NCI-H2029 (cell line): ENCODE measurements at regions not wholly inside any gene's neighbourhood (a gene's known extent, or its start where the extent isn't known, plus 50 kb on each side); places are given as distances from the start of the nearest gene placed in this dataset.
"Not testable (repeated sequence)": the region's sequence is repeated elsewhere in the genome, so short reads cannot be mapped to it uniquely, and the experiment has no call there.

Experiments
- DNase-seq: peaks from one replicate; lab custom pipeline; 2025; lab: John Stamatoyannopoulos, UW

DNA sequence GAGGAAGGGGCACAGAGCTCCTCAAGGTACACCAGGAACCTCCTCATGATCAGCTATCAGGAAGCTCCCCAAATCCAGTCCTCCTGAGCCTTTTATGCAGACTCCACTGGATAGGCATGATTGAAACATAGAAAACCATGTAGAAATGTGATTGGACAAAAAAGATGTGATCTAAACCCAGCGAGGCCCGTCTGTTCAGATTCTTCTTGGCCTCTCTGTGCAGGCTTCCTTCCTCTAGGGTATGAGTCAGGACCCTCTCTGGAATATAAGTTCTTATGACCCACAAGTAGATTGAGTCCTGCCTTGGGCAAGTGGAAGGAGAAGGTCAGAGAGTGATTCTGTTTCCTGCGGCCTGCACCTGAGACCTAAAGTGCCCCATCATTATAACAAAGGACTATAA, 166.3 kb downstream of the PHLDA1 start:
- no peak for DNase-seq

DNA sequence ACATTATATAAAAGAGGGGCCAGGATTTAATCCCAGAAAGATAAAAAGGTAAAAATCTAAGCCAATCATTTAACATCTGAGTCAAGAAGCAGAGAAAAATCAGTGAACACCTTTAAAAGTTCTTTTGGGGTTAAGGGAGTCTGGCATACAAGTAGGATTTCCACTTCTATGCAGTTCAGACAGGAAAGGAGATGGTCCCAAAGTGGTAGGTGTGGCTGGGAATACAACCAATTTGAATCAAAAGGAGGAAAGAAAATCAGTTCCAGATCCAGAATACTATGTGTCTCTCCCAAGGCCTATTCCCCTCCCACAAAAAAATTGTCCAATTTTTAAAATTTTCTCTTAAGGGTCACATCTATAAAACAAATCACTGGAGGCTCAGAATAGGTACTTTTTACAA, 167.4 kb downstream of the PHLDA1 start:
- DNase-seq, result no peak

DNA sequence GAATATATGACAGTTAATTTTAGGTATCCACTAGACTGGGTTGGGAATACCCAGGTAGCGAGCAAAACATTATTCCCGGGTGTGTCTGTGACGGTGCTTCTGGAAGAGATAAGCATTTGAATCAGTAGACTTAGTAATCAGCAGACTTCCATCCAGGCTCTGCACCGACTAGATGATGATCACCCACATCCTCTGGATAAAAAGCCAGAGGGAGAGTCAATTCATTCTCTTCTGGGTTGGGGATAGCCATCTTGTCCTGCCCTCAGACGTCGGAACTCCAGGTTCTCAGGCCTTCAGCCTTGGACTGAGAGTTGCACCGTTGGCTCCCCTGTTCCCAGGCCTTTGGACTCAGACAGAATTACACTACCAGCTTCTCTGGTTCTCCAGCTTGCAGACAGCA, 168.0 kb downstream of the PHLDA1 start:
- DNase-seq, result no peak

DNA sequence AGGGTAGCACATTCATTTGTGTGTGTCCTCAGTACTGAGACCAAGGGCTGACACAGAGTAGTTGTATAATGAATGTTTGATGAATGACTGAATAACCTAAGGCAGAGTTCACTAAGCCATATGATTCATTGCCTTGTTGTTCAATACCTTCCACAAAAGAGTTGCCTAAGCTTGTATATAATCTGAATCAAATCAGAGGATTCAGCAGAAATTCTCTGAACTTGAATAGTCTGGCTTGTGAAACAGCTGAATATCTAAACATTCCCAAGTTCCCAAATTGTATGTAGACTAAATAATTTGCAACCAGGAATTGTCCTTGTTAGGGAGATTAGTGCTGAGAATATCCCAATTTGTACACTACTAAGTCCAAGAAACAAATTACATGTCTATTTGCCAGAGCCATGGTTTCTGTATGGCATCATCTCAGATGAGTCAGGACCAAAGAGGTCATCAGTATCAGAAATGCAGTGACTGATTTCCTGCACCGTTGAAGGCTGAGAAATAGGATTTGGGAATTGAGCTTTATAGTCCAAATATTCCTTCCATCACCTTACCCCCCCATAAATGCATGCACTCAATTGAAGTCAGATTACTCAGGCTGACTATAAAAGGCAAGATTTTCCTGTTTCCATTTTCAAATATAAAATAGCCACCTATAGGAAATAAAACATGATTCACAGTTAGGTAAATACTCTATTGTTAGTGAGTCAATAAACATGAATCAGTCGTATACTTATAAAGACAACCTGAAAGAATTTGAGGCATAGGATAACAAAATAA, 168.7 kb downstream of the PHLDA1 start:
- no peak for DNase-seq

DNA sequence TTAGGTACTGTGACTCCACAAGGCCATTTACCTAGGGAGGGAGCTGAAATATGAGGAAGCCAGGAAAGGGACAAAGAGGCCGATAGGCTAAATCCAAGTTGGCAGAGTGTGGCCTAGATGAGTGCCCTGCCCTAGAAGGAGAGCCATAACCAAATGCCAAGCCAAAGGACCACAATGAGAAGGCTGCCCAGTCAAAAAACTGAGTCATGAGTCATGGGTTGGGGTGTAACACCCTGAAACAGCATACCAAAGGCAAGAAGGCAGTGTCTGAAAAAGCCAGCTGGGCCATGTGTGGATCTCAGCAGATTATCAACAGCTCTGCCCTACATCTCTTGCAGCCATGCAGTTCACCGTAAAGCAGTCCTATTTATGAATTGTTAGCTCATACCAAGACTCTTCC, 171.7 kb downstream of the PHLDA1 start:
- DNase-seq, result no peak

DNA sequence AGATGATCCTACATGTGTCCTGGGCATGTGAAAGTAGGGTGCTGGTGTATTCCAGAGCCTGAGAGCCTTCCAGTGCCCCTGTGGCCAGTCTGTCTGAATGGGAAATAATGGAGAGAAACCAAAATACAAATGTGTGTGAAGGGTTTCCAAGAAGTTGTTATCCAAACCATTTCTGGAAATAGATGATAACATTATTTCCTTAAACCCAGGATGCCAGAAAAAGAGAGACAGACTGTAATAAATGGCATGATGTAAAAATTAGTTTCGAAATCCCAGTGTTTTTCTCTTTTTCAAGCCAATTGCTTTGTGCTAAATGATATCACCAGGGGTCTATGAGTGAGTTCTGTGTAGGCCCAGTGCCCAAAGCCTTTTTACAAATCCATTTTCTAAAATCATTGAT, 175.3 kb downstream of the PHLDA1 start:
- no peak for DNase-seq

DNA sequence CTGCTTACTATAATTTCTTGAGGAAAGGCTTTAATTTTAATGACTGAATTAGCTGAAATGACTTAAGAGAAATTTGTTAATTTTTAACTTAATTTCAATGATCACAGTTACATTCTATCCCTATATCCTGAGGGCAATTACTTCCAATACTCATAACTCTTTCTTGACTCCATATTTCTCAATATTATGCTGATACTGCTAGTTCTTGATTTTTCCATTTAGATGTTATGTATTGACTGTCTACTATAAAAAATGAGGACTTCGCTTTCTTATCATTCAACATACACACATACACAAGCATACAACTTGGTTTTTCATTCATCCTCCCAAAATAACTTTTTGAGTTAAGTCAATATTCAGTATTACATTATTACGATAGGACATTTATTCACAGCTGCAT, 176.2 kb downstream of the PHLDA1 start:
- DNase-seq, result no peak

DNA sequence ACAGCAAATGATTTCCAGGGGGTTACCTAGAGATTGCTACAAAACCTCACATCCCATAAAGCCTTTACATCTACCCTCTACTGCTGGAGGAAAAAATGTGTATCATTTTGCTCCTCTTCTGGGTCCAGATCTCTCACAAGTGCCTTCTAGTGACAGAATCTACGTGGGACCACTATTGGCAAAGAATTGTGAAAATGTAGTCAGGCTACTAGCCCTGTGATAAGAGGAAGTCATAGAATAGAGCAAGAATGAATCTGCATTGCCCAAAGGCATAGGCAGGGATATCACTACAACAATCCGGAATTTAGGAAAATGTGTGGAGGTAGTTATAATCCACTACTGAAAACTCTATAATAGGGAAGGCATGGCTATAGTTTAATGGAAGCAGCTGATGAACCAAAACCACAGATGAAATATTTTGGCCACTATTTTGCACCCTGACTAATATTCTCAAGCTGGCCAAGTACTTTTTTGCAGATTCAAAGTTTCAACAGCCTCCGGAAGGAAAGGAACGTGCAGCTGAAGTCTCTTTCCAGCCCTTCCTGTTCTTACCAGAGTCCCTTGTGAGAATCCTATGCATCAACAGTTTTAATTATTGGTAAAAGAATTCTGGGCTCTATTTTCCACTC, 176.8 kb downstream of the PHLDA1 start:
- DNase-seq, result no peak

DNA sequence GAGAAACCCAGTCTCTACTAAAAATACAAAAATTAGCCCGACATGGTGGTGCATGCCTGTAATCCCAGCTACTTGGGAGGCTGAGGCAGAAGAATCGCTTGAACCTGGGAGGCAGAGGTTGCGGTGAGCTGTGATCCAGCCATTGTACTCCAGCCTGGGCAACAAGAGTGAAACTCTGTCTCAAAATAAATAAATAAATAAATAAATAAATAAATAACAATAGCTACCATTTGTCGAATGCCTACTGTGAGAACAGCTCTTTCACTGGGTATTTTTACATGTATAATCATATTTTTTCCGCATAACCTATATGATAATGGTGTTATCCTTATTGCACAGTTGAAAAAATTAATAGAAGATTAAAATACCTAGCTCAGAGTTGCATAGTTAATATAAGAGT, 177.4 kb downstream of the PHLDA1 start:
- not testable (repeated sequence) for DNase-seq

DNA sequence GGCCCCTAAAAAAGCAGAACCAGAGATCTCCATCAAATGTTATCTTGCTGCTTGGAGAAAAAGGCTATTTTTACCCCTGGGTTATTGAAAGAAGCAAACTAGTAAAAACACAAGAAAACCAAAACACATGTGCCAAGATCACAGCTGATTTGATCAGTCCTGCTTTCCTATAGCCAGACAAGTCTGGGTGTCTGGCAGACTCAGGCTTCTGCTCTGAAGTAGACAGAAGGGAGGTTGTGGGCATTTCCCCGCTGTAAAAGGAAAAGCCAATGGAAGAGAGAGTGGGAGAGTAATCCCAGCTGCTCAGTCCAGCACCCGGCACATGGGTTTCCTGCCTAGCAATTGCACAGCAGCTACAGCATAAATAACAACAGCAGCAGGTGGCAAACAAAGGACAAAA, 177.9 kb downstream of the PHLDA1 start:
- no peak for DNase-seq

DNA sequence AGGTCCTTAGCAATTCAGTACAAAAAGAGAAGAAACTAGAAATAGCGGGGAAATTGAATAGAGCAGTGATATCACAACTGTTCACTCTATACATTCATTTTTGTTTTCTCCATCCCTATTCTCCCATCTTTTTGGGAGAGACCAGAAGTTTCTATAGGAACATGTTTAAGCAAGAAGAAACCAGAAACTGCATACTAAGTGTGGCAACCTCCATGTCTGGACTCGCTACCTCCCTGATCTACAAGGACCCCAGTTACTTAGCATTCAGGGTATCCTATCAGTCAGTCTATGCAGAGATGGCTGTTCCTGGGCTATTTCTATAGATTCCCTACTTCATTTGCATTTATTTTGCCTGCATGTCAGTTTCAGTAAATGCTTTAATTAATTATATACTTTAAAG, 178.6 kb downstream of the PHLDA1 start:
- no peak for DNase-seq

DNA sequence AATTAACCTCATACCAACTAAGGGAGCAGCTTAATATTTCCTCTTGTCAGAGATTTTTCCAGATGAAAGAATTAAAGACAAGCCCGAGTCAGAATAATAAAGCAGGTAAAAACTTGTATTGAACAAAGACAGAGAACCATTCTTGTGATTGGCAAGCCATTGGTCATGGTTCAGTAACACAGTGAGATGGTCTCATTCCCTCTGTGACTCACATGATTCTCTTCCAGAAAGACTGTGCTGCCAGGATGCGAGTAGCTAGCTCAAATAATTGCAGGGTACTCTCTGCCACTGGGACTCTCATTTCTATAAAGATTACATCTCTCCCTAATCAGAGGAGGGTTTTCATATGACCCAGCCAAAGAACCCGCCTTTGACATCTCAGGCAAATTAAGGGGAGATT, 179.4 kb downstream of the PHLDA1 start:
- no peak for DNase-seq

DNA sequence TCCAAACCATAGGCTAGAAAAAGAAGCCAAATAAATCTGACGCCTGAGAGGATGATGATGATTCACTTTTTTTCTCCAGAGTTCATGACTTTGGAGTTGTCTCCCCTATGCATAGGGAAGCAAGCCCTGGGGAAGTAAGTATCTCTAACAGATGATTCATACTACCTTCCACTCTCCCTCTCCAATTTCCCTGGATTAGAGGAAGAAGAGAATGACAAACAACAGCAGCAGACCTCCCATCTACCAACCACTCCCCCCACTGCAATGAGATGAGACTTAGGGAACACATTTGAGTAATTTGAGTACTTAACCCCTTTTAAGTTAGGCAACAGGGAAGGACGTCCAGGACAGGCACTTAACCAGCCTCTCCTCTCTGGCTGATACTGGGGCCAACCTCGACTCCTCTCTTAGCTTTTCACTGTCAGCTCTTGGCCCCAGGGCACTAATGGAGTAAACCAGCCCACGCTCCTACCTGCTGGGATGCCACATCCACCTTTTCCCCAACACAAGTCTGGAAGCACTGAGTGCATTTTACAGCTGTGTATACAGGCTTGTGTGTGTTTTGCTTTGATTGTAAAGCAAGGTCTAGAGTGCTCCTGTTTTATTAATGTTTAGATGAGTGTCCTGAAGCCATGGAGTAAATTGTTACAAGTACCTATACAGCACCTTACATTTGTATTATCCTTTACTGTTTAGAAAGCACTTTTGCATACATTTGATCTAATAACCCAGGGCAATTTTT, 180.7 kb downstream of the PHLDA1 start:
- no peak for DNase-seq

DNA sequence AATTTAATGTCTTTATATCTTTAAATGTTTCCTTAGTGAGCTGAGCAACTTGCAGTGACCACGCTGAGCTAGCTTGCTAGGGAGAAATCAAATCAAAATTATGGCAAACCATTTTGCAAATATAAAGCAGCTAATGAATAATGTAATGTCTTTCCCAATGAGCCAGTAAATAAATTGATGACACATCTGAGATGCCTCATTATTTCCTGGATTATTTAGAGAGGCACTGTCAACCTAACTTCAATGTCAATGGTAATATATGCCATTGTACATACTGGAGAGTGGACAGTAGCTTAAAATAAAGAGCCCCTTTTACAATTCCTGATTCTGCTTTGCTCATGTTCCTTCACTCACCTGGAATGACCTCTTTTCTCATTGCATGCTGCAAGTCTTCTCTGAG, 182.6 kb downstream of the PHLDA1 start:
- DNase-seq, result no peak

DNA sequence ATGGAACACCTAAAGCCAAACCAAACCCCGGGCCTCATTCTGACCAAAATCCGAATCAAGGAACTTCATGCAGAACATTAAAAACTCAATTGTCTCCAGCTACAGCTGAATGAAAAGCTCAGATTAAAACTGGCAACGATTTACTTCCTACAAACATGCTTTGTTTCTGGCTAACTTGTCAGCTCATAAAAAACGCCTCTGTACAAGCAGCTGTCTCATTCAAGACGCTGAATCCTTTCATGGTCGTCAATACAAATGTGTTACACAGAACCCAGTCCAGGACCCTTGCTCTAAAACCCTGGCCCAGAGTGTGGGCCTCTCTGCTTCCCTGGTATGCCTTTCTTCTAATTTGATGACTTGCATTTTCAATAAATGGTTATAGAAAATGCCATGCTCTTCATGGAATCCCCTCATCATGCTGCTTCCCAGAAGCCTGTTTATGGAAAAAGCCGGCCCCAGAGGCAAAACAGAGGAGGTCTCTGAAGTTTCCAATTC, 183.1 kb downstream of the PHLDA1 start:
- no peak for DNase-seq

DNA sequence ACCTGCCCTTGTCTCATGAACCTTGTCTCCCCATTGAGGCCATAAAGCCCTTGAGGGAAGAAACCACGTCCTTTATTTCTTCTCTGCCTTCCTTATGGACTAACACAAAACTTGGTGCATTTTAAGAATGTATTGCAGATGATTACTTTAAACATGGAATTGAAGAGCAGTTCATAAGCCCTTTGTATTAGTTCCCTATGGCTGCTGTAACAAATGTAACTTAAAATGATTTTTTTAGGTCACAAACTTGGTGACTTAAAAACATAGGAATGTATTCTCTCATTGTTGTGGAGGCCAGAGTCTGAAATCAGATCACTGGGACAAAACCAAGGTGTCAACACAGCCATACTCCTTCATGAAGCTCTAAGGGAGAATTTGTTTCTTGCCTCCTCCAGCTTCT, 185.5 kb downstream of the PHLDA1 start:
- DNase-seq, result no peak

DNA sequence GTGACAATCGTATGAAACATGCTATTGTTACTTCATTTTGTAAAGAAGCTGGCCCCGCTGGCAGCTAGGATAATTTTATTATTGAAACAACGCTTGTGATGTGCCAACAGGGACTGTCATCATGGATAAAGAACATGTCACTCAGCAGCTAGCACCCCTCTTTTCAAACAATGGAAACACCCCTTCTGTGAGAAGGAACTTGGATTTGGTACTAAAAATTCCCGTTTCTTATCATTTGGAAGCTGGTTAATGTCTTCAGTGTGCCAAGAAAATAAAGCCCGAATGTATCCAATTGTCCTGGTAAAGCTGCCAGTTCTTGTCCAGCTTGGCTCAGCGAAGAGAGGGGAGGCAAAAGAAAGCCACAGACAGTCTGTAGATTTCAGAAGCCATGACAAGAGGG, 186.6 kb downstream of the PHLDA1 start:
- DNase-seq, result no peak

DNA sequence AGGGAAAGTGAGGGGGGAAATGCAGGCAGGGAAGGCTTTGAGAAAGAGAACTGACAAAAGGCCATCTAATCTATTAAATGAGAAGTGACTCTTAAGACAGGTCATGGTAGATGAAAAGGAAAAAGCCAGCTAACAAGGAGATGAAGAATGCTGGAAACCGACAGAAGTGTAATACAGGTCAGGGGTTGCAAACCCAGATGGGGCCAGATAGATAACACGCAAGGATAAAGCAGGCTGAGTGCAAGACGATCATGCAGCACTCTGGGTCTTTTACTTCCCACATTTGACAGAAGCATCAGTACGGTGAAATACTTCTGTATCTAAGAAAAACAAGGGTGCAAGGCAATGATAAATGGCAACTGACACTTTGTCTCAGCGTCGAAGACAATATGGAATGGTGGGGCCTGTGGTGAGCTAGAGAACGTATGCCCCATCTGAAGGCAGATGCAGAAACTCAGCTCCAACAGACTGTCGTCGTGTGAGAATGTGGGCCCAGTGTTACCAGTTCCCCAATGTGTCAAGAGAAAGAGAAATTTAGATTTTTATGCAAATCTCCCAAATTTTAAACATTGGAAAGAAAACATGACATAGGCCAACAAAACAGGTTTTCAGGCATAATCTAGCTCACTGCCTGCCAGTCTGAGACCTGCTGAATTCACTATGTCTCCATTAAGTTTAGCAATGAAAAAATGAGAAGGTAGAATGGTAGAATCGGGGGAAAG, 187.4 kb downstream of the PHLDA1 start:
- no peak for DNase-seq

DNA sequence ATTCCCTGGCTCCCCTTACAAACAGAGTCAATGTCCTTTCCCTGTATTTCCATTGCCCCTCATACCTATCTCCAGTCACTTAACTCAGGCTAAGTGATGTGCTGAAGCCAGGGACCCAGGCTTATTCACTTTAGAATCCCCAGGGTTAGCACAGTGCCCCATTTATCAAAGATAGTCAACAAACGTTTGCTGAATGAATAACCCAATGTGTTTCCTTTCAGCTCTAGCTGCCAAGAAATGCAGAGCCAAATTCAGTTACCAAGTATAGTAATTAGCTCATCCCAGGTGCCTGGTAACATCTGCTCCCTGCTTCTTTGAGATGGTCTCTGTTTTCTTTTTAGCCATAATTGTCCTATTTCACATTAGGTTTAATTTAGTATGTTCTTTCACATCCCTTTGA, 189.5 kb downstream of the PHLDA1 start:
- DNase-seq, result no peak

DNA sequence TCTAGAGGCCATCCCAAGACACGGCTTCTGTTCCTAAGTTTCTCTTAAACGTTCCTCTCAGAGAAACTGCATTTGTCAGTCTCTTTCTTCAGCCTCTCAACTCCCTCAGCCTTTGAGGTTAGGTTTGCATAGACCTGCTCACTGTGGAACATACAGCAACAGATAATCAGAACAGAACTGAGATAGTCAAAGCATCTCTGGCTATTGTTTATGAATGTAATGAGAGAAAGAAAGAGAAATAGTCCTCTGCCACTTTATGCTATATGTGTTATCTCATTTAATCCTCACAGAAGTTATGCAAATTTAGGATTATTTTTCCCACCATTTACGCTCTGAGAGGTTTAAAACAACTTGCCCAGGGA, 190.6 kb downstream of the PHLDA1 start:
- DNase-seq, result no peak

DNA sequence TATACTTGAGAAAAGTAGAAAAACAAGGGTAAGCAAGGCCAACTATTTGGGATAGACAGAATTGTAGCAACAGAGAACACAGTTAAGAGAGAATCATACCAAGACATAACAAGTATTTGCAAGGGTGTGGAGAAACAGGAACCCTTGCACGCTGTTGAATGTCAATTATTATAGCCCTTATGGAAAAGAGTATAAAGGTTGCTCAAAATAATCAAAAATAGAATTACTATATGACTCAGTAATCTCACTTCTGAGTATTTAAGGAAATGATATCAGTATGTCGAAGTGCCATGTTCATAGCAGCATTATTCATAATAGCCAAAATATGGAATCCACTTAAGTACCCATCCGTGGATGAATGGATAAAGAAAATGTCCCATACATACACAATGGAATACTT, 193.3 kb downstream of the PHLDA1 start:
- DNase-seq, result no peak

DNA sequence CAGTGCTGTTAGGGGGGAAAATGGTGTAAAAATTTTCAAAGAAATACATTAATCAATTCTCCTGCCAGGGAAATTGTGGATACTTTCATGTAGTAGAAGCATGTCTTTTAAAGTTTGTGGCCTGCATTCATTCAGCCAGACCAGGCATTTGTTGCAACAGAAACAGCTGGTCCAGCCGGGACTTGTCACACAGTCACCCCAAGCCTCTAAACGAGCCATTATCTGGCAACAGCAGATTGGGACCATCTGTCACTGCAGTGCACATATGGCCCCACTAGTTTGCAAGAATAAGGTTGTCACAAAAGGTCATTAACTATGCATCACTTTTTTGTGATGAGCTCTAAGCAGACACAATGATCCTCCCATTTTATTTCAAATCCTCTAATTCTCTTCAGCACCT, 193.9 kb downstream of the PHLDA1 start:
- DNase-seq, result no peak

DNA sequence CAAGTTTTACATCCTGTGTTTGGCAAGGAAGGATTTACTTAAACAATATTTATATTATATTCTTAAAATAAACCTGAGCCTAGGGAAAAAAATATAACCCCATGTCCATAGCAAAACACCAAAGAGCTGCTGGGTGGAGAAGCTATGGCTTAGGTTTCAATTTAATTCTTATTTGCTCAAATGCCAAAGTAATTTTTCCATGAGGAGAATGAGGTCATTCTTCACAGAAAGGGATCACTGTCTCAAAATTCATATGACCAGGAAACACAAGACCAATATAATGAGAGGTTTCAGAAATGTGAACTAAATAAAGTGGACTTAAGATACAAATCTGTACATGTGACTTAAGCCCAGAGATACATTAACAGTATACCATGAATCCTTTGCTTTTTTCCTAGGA, 195.0 kb downstream of the PHLDA1 start:
- no peak for DNase-seq
